Activated CD8-positive, alpha-beta T cell treated with anti-CD3 and anti-CD28 coated beads for 36 hours (primary cell): ENCODE measurements at regions not wholly inside any gene's neighbourhood (a gene's known extent, or its start where the extent isn't known, plus 50 kb on each side); places are given as distances from the start of the nearest gene placed in this dataset.

ENCODE experiments used
- ATAC-seq: fragments of 200-7000 bp; cut with Tn5 transposase; one replicate; pipeline ENCODE4 v1.10.0; 2021; ENCODE audit warnings: mild to moderate bottlenecking, moderate library complexity
- CTCF ChIA-PET: fragments of 350-600 bp; sonication (Branson Sonifier 250); formaldehyde crosslinking; loops from one replicate; lab custom pipeline; 2021; ENCODE audit warnings: antibody characterized with exemption; lab: Charles Lee
- POLR2A ChIA-PET: fragments of 350-600 bp; sonication (Branson Sonifier 250); formaldehyde crosslinking; loops from one replicate; lab custom pipeline; 2021; ENCODE audit warnings: antibody characterized with exemption; lab: Charles Lee
- DNase-seq: peaks from one replicate; pipeline ENCODE4 v3.0.0-alpha.2; 2020
- H3K27ac Mint-ChIP-seq: one replicate; pipeline ENCODE4 v1.8.0; 2021; ENCODE audit warnings: mild to moderate bottlenecking, mixed read lengths
- H3K27me3 Mint-ChIP-seq: one replicate; pipeline ENCODE4 v1.8.0; 2021; ENCODE audit warnings: mixed read lengths
- H3K36me3 Mint-ChIP-seq: one replicate; pipeline ENCODE4 v1.8.0; 2021; ENCODE audit warnings: low read depth, mixed read lengths
- H3K4me1 Mint-ChIP-seq: one replicate; pipeline ENCODE4 v1.8.0; 2021; ENCODE audit warnings: low read depth, mixed read lengths
- H3K4me3 Mint-ChIP-seq: one replicate; pipeline ENCODE4 v1.8.0; 2021; ENCODE audit warnings: mild to moderate bottlenecking, moderate library complexity, mixed read lengths
- H3K9me3 Mint-ChIP-seq: one replicate; pipeline ENCODE4 v1.8.0; 2021; ENCODE audit warnings: mixed read lengths
- CTCF ChIP-seq: fragments of 200-600 bp; IDR thresholded peaks from one replicate; pipeline ENCODE4 v1.8.0; 2022; ENCODE audit warnings: antibody characterized with exemption, mild to moderate bottlenecking
- intact Hi-C: fragments of 100-400 bp; cut with micrococcal nuclease; formaldehyde crosslinking; loops from one replicate; pipeline ENCODE4 v1.10.0; 2022

DNA sequence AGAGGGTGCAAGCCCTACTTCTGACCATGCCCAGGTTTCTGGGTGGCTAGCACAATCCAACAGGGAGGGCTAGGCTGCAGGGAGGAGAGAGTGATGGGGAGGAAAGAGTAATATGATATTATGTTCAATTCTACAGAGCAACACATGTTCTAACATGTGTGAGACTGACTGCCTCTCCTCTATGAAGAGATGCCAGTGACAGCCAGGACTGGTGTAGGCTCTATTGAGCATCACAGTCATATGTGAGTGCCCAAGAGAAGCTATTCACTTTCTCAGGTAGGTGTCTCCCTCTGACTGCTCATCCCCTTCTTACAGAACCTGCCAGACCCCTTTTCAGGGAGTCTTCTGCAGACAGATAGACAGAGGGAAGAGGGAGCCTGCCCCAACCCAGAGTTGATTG is 446.1 kb downstream of the SIPA1L2 start:
- intact Hi-C loops, result no loop called here
- H3K4me3 Mint-ChIP-seq, result no peak overlapping the region
- no peak overlapping the region for H3K27ac Mint-ChIP-seq
- no peak for DNase-seq
- no peaks in the 10 kb centered on the region for H3K36me3 Mint-ChIP-seq
- CTCF ChIA-PET, result no interaction called here
- no peak for TF ChIP-seq CTCF
- no peak for ATAC-seq
- H3K9me3 Mint-ChIP-seq, result no peaks in the 10 kb centered on the region
- no peaks in the 10 kb centered on the region for H3K27me3 Mint-ChIP-seq
- POLR2A ChIA-PET, result no interaction called here
- no peaks in the 10 kb centered on the region for H3K4me1 Mint-ChIP-seq

GRCh38 chr1:232183266-232183800 is 446.6 kb downstream of the SIPA1L2 start:
- H3K36me3 Mint-ChIP-seq, result no peaks in the 10 kb centered on the region
- no peaks in the 10 kb centered on the region for H3K4me1 Mint-ChIP-seq
- ATAC-seq (no peak), DNase-seq (no peak)
- no peak overlapping the region for H3K4me3 Mint-ChIP-seq
- POLR2A ChIA-PET, result no interaction called here
- intact Hi-C loops, result no loop called here
- no peak overlapping the region for H3K27ac Mint-ChIP-seq
- CTCF ChIA-PET, result no interaction called here
- no peak for TF ChIP-seq CTCF
- no peaks in the 10 kb centered on the region for H3K9me3 Mint-ChIP-seq
- H3K27me3 Mint-ChIP-seq, result peaks cover under 1% of the 10 kb centered on the region

DNA sequence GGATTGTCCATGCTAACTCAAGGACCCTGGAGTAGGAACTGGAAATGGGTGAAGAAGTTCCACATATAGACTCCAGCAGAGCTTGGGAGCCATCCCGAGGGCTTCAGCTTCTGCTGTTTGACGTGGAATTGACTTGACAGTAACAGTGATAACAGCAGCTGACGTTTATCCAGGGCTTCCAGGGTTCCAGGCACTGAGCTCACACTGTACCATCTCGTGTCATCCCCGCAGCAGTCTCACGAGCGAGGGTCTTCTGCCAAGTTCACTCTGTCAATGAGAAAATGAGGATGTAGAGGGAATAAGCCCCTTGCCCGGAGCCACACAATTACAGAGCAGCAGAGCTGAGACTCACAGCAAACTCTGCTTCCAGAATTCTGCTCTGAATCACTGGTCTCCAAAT is 447.7 kb downstream of the SIPA1L2 start:
- intact Hi-C loops, result no loop called here
- Mint-ChIP-seq H3K27me3 (peaks cover 2% of the 10 kb centered on the region), H3K9me3 (no peaks in the 10 kb centered on the region), H3K4me3 (no peak overlapping the region), H3K4me1 (no peaks in the 10 kb centered on the region), H3K27ac (no peak overlapping the region), H3K36me3 (no peaks in the 10 kb centered on the region)
- ChIA-PET CTCF (no interaction called here), POLR2A (no interaction called here)
- TF ChIP-seq CTCF, result no peak
- no peak for DNase-seq
- no peak for ATAC-seq

DNA sequence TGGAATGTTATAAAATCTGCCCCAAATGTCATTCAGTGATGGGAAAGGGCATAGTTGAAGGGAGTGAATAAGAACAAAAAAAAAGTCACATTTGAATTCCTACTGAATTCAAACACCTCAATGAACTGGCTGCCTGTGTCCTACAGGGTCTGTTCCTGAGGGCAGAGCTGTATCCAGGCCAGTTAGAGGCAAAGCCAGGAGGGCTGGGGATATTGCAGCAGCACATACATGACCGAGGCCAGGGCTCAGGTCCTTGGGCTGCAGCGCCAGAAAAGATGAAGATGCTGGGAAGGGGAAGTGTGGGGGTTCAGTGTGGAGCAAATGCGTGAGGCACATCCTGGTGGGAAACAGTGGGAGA is 449.2 kb downstream of the SIPA1L2 start:
- Mint-ChIP-seq H3K27ac (no peak overlapping the region), H3K27me3 (peaks cover 2% of the 10 kb centered on the region), H3K9me3 (no peaks in the 10 kb centered on the region), H3K4me3 (no peak overlapping the region), H3K4me1 (no peaks in the 10 kb centered on the region), H3K36me3 (no peaks in the 10 kb centered on the region)
- intact Hi-C loops, result no loop called here
- ChIA-PET CTCF (no interaction called here), POLR2A (no interaction called here)
- no peak for TF ChIP-seq CTCF
- ATAC-seq (no peak), DNase-seq (no peak)

GRCh38 chr1:232179896-232180778 is 449.8 kb downstream of the SIPA1L2 start:
- TF ChIP-seq CTCF, result no peak
- DNase-seq (no peak), ATAC-seq (no peak)
- Mint-ChIP-seq H3K27me3 (peaks cover 3% of the 10 kb centered on the region), H3K4me3 (no peak overlapping the region), H3K4me1 (no peaks in the 10 kb centered on the region), H3K36me3 (no peaks in the 10 kb centered on the region), H3K9me3 (no peaks in the 10 kb centered on the region), H3K27ac (no peak overlapping the region)
- CTCF ChIA-PET, result no interaction called here
- intact Hi-C loops, result no loop called here
- POLR2A ChIA-PET, result no interaction called here
